C4-2B (cell line): ENCODE measurements at regions not wholly inside any gene's neighbourhood (a gene's known extent, or its start where the extent isn't known, plus 50 kb on each side); places are given as distances from the start of the nearest gene placed in this dataset.

ENCODE experiments used
- H3K27ac ChIP-seq: fragments of 450-650 bp; 2 replicates; pipeline ENCODE4 v1.5.1; 2017
- CTCF ChIP-seq: fragments of 450-650 bp; conservative IDR thresholded peaks from 2 replicates; pipeline ENCODE4 v1.5.1; 2017; ENCODE audit warnings: mild to moderate bottlenecking
- ZFX ChIP-seq: fragments of 450-650 bp; IDR thresholded peaks from 2 replicates; pipeline ENCODE4 v1.6.1; 2017

- no peak overlapping the region for H3K27ac ChIP-seq
- no peak for TF ChIP-seq CTCF
- TF ChIP-seq ZFX = no peak
These were observed 294.6 kb downstream of the SEC61B start for GRCh38 chr9:99516657-99517049.

- TF ChIP-seq CTCF = no peak
- no peak overlapping the region for H3K27ac ChIP-seq
These were observed 297.8 kb upstream of the NR4A3 start for GRCh38 chr9:99523838-99524237.

- no peak overlapping the region for H3K27ac ChIP-seq
- TF ChIP-seq ZFX (no peak), CTCF (no peak)
These were observed 290.4 kb upstream of the NR4A3 start for GRCh38 chr9:99531313-99531712.

- no peak overlapping the region for H3K27ac ChIP-seq
- TF ChIP-seq CTCF (no peak), ZFX (no peak)
These were observed 288.3 kb upstream of the NR4A3 start for GRCh38 chr9:99533421-99533820.

- TF ChIP-seq ZFX = no peak
- no peak for TF ChIP-seq CTCF
These were observed 283.7 kb upstream of the NR4A3 start for GRCh38 chr9:99537996-99538395.

GRCh38 chr9:99544526-99544925, 277.2 kb upstream of the NR4A3 start:
- H3K27ac ChIP-seq = no peak overlapping the region
- TF ChIP-seq CTCF = no peak
- no peak for TF ChIP-seq ZFX

More at GRCh38 chr9:99537996-99538395, 283.7 kb upstream of the NR4A3 start:
- H3K27ac ChIP-seq = no peak overlapping the region

GRCh38 chr9:99549441-99549840, 272.2 kb upstream of the NR4A3 start:
- TF ChIP-seq ZFX (no peak), CTCF (no peak)

More at GRCh38 chr9:99549441-99549840, 272.2 kb upstream of the NR4A3 start:
- H3K27ac ChIP-seq = no peak overlapping the region
